CD4-positive, alpha-beta T cell (primary cell): ENCODE measurements at regions not wholly inside any gene's neighbourhood (a gene's known extent, or its start where the extent isn't known, plus 50 kb on each side); places are given as distances from the start of the nearest gene placed in this dataset.

ENCODE experiments used
- ATAC-seq: fragments of 200-7000 bp; cut with Tn5 transposase; one replicate; pipeline ENCODE4 v1.10.0; 2022; ENCODE audit warnings: mild to moderate bottlenecking; ENCODE audit not compliant: poor library complexity
- CTCF ChIA-PET: fragments of 350-600 bp; sonication (Branson Sonifier 250); formaldehyde crosslinking; loops from one replicate; lab custom pipeline; 2021; ENCODE audit warnings: antibody characterized with exemption, inconsistent platforms; lab: Charles Lee
- POLR2A ChIA-PET: fragments of 350-600 bp; sonication (Branson Sonifier 250); formaldehyde crosslinking; loops from one replicate; lab custom pipeline; 2021; ENCODE audit warnings: antibody characterized with exemption, inconsistent platforms; lab: Charles Lee
- DNase-seq, 14 experiments: peaks; one replicate each; pipeline ENCODE4 v3.0.0-alpha.2; 2013 to 2020; ENCODE audit warnings: mixed read lengths in 2 of 14
- H3K27ac ChIP-seq, 2 donors: one replicate each; pipeline versions ENCODE4 v1.5.1 to v1.7.0; 2013; ENCODE audit warnings: low read length in 2 of 2, low read depth in 1 of 2, mild to moderate bottlenecking in 1 of 2
- H3K27me3 ChIP-seq, 2 experiments: 1 replicate in 1 of 2; 2 replicates in 1 of 2; pipeline versions ENCODE4 v1.6.1 to v1.7.0; 2013; ENCODE audit warnings: low read length in 2 of 2, control low read depth in 1 of 2, mild to moderate bottlenecking in 1 of 2, moderate library complexity in 1 of 2; ENCODE audit not compliant: insufficient read depth in 2 of 2, control insufficient read depth in 1 of 2
- H3K36me3 ChIP-seq: one replicate; pipeline ENCODE4 v1.6.1; 2013; ENCODE audit warnings: low read length, control low read depth; ENCODE audit not compliant: insufficient read depth
- H3K4me1 ChIP-seq: one replicate; pipeline ENCODE4 v1.6.1; 2013; ENCODE audit warnings: low read length, control low read depth; ENCODE audit not compliant: insufficient read depth
- H3K4me3 ChIP-seq: one replicate; pipeline ENCODE4 v1.5.1; 2013; ENCODE audit warnings: mild to moderate bottlenecking, low read length, moderate library complexity
- H3K9me3 ChIP-seq, 2 experiments: 1 replicate in 1 of 2; 2 replicates in 1 of 2; pipeline versions ENCODE4 v1.6.1 to v1.7.0; 2013; ENCODE audit warnings: low read length in 2 of 2, mild to moderate bottlenecking in 2 of 2, control low read depth in 1 of 2, moderate library complexity in 1 of 2; ENCODE audit not compliant: control insufficient read depth in 1 of 2, insufficient read depth in 1 of 2
- H3K27ac Mint-ChIP-seq: one replicate; pipeline ENCODE4 v1.8.0; 2020; ENCODE audit warnings: mixed read lengths
- H3K27me3 Mint-ChIP-seq: one replicate; pipeline ENCODE4 v1.8.0; 2021; ENCODE audit warnings: mixed read lengths
- H3K36me3 Mint-ChIP-seq: one replicate; pipeline ENCODE4 v1.8.0; 2021; ENCODE audit warnings: low read depth, mixed read lengths
- H3K4me1 Mint-ChIP-seq: one replicate; pipeline ENCODE4 v1.8.0; 2021; ENCODE audit warnings: low read depth, mixed read lengths
- H3K4me3 Mint-ChIP-seq: one replicate; pipeline ENCODE4 v1.8.0; 2020; ENCODE audit warnings: mild to moderate bottlenecking, mixed read lengths
- H3K9me3 Mint-ChIP-seq: one replicate; pipeline ENCODE4 v1.8.0; 2020; ENCODE audit warnings: mixed read lengths
- intact Hi-C, 2 experiments: fragments of 100-400 bp; cut with DNase I in 1 of 2; cut with micrococcal nuclease in 1 of 2; formaldehyde crosslinking; loops; one replicate each; pipeline versions ENCODE4 v1.15.1 to v1.9.0; 2023 to 2025; cut with DNase I, micrococcal nuclease
- TF ChIP-seq, protein P1 (sequence below): fragments of 200-600 bp; IDR thresholded peaks from one replicate; pipeline ENCODE4 v1.8.0; 2022; ENCODE audit warnings: antibody characterized with exemption, mild to moderate bottlenecking

DNA sequence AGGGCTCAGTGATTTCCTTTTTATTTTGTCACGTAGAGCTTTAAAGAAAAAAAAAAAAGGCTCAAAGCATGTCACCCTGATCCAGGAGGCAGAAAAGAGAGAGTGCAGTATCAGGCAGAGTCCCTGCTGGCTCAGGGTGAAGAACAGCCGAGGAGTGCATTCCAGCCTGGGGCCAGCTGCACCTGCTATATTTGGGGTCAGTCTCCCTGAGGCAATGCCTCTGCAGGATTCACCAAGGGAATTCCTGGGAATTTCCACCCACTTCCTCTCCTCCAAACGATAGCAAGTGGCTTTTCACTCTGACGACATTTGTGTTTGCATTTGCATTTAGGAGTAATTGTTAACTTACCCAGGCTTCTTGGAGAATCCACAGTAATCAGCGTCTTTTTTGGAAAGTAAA is 202.9 kb upstream of the CTNNB1 start:
- no peak for ATAC-seq
- H3K9me3 ChIP-seq: no peaks in the 10 kb centered on the region
- DNase-seq: no peak
- H3K27ac Mint-ChIP-seq: no peak overlapping the region
- intact Hi-C loops: no loop called here
- no peaks in the 10 kb centered on the region for H3K27me3 Mint-ChIP-seq
- no peaks in the 10 kb centered on the region for H3K36me3 Mint-ChIP-seq
- H3K4me1 Mint-ChIP-seq: no peaks in the 10 kb centered on the region
- H3K36me3 ChIP-seq: no peaks in the 10 kb centered on the region
- ChIA-PET CTCF (no interaction called here), POLR2A (no interaction called here)
- TF ChIP-seq, protein P1, sequence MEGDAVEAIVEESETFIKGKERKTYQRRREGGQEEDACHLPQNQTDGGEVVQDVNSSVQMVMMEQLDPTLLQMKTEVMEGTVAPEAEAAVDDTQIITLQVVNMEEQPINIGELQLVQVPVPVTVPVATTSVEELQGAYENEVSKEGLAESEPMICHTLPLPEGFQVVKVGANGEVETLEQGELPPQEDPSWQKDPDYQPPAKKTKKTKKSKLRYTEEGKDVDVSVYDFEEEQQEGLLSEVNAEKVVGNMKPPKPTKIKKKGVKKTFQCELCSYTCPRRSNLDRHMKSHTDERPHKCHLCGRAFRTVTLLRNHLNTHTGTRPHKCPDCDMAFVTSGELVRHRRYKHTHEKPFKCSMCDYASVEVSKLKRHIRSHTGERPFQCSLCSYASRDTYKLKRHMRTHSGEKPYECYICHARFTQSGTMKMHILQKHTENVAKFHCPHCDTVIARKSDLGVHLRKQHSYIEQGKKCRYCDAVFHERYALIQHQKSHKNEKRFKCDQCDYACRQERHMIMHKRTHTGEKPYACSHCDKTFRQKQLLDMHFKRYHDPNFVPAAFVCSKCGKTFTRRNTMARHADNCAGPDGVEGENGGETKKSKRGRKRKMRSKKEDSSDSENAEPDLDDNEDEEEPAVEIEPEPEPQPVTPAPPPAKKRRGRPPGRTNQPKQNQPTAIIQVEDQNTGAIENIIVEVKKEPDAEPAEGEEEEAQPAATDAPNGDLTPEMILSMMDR: no peak
- H3K4me3 Mint-ChIP-seq: no peak overlapping the region
- no peaks in the 10 kb centered on the region for H3K4me1 ChIP-seq
- H3K27ac ChIP-seq: no peak overlapping the region
- no peak overlapping the region for H3K4me3 ChIP-seq
- no peaks in the 10 kb centered on the region for H3K9me3 Mint-ChIP-seq
- peaks cover 0 to 4% of the 10 kb centered on the region in 2 experiments for H3K27me3 ChIP-seq

- TF ChIP-seq, protein P1: no peak
- Mint-ChIP-seq H3K4me1 (peaks cover 7% of the 10 kb centered on the region), H3K36me3 (no peaks in the 10 kb centered on the region), H3K9me3 (no peaks in the 10 kb centered on the region), H3K4me3 (no peak overlapping the region), H3K27ac (no peak overlapping the region), H3K27me3 (no peaks in the 10 kb centered on the region)
- no peak overlapping the region for H3K4me3 ChIP-seq
- H3K27ac ChIP-seq: no peak overlapping the region
- ChIA-PET CTCF (no interaction called here), POLR2A (no interaction called here)
- no peak for DNase-seq
- H3K27me3 ChIP-seq: peaks cover 0 to 4% of the 10 kb centered on the region in 2 experiments
- ATAC-seq: no peak
- no peaks in the 10 kb centered on the region for H3K9me3 ChIP-seq
- H3K36me3 ChIP-seq: no peaks in the 10 kb centered on the region
- intact Hi-C loops: no loop called here
- peaks cover 5% of the 10 kb centered on the region for H3K4me1 ChIP-seq
These were observed 202.2 kb upstream of the CTNNB1 start for GRCh38 chr3:40996827-40997710.

GRCh38 chr3:40997711-40998519 is 201.4 kb upstream of the CTNNB1 start:
- TF ChIP-seq, protein P1: no peak
- Histone ChIP-seq H3K9me3 (no peaks in the 10 kb centered on the region), H3K36me3 (no peaks in the 10 kb centered on the region), H3K4me3 (no peak overlapping the region), H3K4me1 (peaks cover 10% of the 10 kb centered on the region), H3K27me3 (peaks cover 0 to 4% of the 10 kb centered on the region in 2 experiments), H3K27ac (no peak overlapping the region)
- CTCF ChIA-PET: no interaction called here
- Mint-ChIP-seq H3K27ac (no peak overlapping the region), H3K27me3 (no peaks in the 10 kb centered on the region), H3K36me3 (no peaks in the 10 kb centered on the region), H3K4me1 (peaks cover 14% of the 10 kb centered on the region), H3K9me3 (no peaks in the 10 kb centered on the region), H3K4me3 (no peak overlapping the region)
- intact Hi-C loops: no loop called here
- POLR2A ChIA-PET: no interaction called here
- DNase-seq: no peak
- no peak for ATAC-seq
